Muscle of back (tissue), 3 donors: ENCODE measurements at regions not wholly inside any gene's neighbourhood (a gene's known extent, or its start where the extent isn't known, plus 50 kb on each side); places are given as distances from the start of the nearest gene placed in this dataset.
"Not testable (repeated sequence)": the region's sequence is repeated elsewhere in the genome, so short reads cannot be mapped to it uniquely, and the experiment has no call there.

ENCODE experiments used
- DNase-seq, 3 donors: peaks; one replicate each; pipeline versions ENCODE4 v3.0.0 to v3.0.0-alpha.2; 2013

- DNase-seq = no peak
Measured at GRCh38 chr3:191076903-191077552, 122.0 kb upstream of the OSTN start.

GRCh38 chr3:191074511-191074910, 124.5 kb upstream of the OSTN start:
- DNase-seq = no peak

- DNase-seq = no peak
Measured at GRCh38 chr3:191070762-191071403, 128.2 kb upstream of the OSTN start.

- peak in 1 of 3 donors; percentile 72 for DNase-seq
Measured at GRCh38 chr3:191070201-191070600, 128.8 kb upstream of the OSTN start.

- no peak for DNase-seq
Measured at GRCh38 chr3:191068946-191069813, 129.9 kb upstream of the OSTN start.

GRCh38 chr3:191066669-191067068, 132.4 kb upstream of the OSTN start:
- no peak for DNase-seq

GRCh38 chr3:191065181-191065805, 133.7 kb upstream of the OSTN start:
- no peak for DNase-seq

- DNase-seq = peak in 2 of 3 donors; percentile 18 to 39
Measured at GRCh38 chr3:191051037-191051436, 148.0 kb upstream of the OSTN start.

- DNase-seq = no peak
Measured at GRCh38 chr3:191047930-191048329, 151.1 kb upstream of the OSTN start.

- peak; percentile 12 to 46 (median 12) for DNase-seq
Measured at GRCh38 chr3:191030929-191031328, 168.1 kb upstream of the OSTN start.

GRCh38 chr3:191030491-191030890, 168.0 kb upstream of the GMNC start:
- peak; percentile 5 to 44 (median 8) for DNase-seq

- DNase-seq = no peak
Measured at GRCh38 chr3:191026746-191027145, 164.3 kb upstream of the GMNC start.

- no peak for DNase-seq
Measured at GRCh38 chr3:191020730-191021396, 158.4 kb upstream of the GMNC start.

- no peak for DNase-seq
Measured at GRCh38 chr3:191019855-191020254, 157.4 kb upstream of the GMNC start.

- DNase-seq = not testable (repeated sequence)
Measured at GRCh38 chr3:191015960-191016359, 153.5 kb upstream of the GMNC start.

GRCh38 chr3:191008074-191008473, 145.6 kb upstream of the GMNC start:
- no peak for DNase-seq

- no peak for DNase-seq
Measured at GRCh38 chr3:191005790-191006189, 143.3 kb upstream of the GMNC start.

GRCh38 chr3:191003742-191004141, 141.2 kb upstream of the GMNC start:
- DNase-seq = no peak

- peak in 2 of 3 donors; percentile 4 to 20 for DNase-seq
Measured at GRCh38 chr3:190996181-190996775, 133.8 kb upstream of the GMNC start.

- no peak for DNase-seq
Measured at GRCh38 chr3:190995156-190995555, 132.7 kb upstream of the GMNC start.

GRCh38 chr3:190990898-190991297, 128.4 kb upstream of the GMNC start:
- DNase-seq = no peak
